CD14-positive monocyte (primary cell): ENCODE measurements at regions not wholly inside any gene's neighbourhood (a gene's known extent, or its start where the extent isn't known, plus 50 kb on each side); places are given as distances from the start of the nearest gene placed in this dataset.

ENCODE experiments used
- DNase-seq, 3 donors: peaks; one replicate each; pipeline ENCODE4 v3.0.0-alpha.2; 2011 to 2022
- H2AFZ ChIP-seq: 2 replicates; pipeline ENCODE4 v1.6.0; 2012; ENCODE audit warnings: mild to moderate bottlenecking, low read depth, low read length, inconsistent platforms; ENCODE audit not compliant: insufficient read depth, poor library complexity, severe bottlenecking
- H3K27ac ChIP-seq, 2 donors: 1 replicate in 1 of 2; 2 replicates in 1 of 2; pipeline ENCODE4 v1.5.1; 2012 to 2013; ENCODE audit warnings: low read length in 2 of 2, control low read depth in 1 of 2, inconsistent platforms in 1 of 2, low read depth in 1 of 2, mild to moderate bottlenecking in 1 of 2
- H3K27me3 ChIP-seq, 2 donors: one replicate each; pipeline versions ENCODE4 v1.6.0 to v1.6.1; 2011 to 2013; ENCODE audit warnings: low read length in 2 of 2; ENCODE audit not compliant: control insufficient read depth in 2 of 2, insufficient read depth in 2 of 2
- H3K36me3 ChIP-seq, 2 donors: replicated peaks in 1 of 2; 1 replicate in 1 of 2; 2 replicates in 1 of 2; pipeline versions ENCODE4 v1.5.1 to v1.6.1; 2012 to 2013; ENCODE audit warnings: low read length in 2 of 2, control low read depth in 1 of 2, inconsistent platforms in 1 of 2, mild to moderate bottlenecking in 1 of 2; ENCODE audit not compliant: insufficient read depth in 2 of 2, control insufficient read depth in 1 of 2
- H3K4me1 ChIP-seq, 2 donors: 1 replicate in 1 of 2; 2 replicates in 1 of 2; pipeline versions ENCODE4 v1.5.1 to v1.6.1; 2012 to 2013; ENCODE audit warnings: low read length in 2 of 2, control low read depth in 1 of 2, inconsistent platforms in 1 of 2, mild to moderate bottlenecking in 1 of 2, moderate library complexity in 1 of 2; ENCODE audit not compliant: insufficient read depth in 2 of 2, control insufficient read depth in 1 of 2
- H3K4me2 ChIP-seq: replicated peaks from 2 replicates; pipeline ENCODE3; 2012; ENCODE audit warnings: low read length, moderate library complexity, mild to moderate bottlenecking; ENCODE audit not compliant: poor library complexity, severe bottlenecking; ENCODE audit errors: extremely low read depth
- H3K4me3 ChIP-seq, 3 experiments: fragments of 200-600 bp in 1 of 3; sonication (generic) in 1 of 3; replicated peaks in 1 of 3; 1 replicate in 2 of 3; 2 replicates in 1 of 3; pipeline ENCODE4 v1.5.1; 2011 to 2013; ENCODE audit warnings: low read length in 3 of 3, mild to moderate bottlenecking in 3 of 3, control low read depth in 2 of 3, low read depth in 2 of 3, inconsistent platforms in 1 of 3, moderate library complexity in 1 of 3
- H3K79me2 ChIP-seq: 2 replicates; pipeline ENCODE4 v1.6.0; 2012; ENCODE audit warnings: mild to moderate bottlenecking, control low read depth, inconsistent platforms, low read length, moderate library complexity; ENCODE audit not compliant: insufficient read depth
- H3K9ac ChIP-seq: 2 replicates; pipeline ENCODE4 v1.6.0; 2017; ENCODE audit warnings: low read length, mild to moderate bottlenecking; ENCODE audit not compliant: insufficient read depth, poor library complexity, severe bottlenecking
- H3K9me3 ChIP-seq, 2 donors: replicated peaks in 1 of 2; 1 replicate in 1 of 2; 2 replicates in 1 of 2; pipeline versions ENCODE4 v1.5.1 to v1.6.1; 2012 to 2013; ENCODE audit warnings: low read length in 2 of 2, control low read depth in 1 of 2; ENCODE audit not compliant: control insufficient read depth in 1 of 2, insufficient read depth in 1 of 2
- H4K20me1 ChIP-seq: 2 replicates; pipeline ENCODE4 v1.6.0; 2012; ENCODE audit warnings: mild to moderate bottlenecking, low read length, control low read depth, moderate library complexity; ENCODE audit not compliant: insufficient read depth
- H3K27ac Mint-ChIP-seq, 7 donors: one replicate each; pipeline ENCODE4 v1.8.0; 2020; ENCODE audit warnings: mild to moderate bottlenecking in 7 of 7, mixed read lengths in 7 of 7, moderate library complexity in 6 of 7, inconsistent platforms in 2 of 7
- H3K27me3 Mint-ChIP-seq, 3 donors: one replicate each; pipeline ENCODE4 v1.8.0; 2021 to 2022; ENCODE audit warnings: low read depth in 3 of 3, mild to moderate bottlenecking in 3 of 3, mixed read lengths in 3 of 3, moderate library complexity in 3 of 3, inconsistent platforms in 1 of 3
- H3K36me3 Mint-ChIP-seq, 2 donors: one replicate each; pipeline ENCODE4 v1.8.0; 2020; ENCODE audit warnings: mixed read lengths in 2 of 2, inconsistent platforms in 1 of 2, mild to moderate bottlenecking in 1 of 2
- H3K4me1 Mint-ChIP-seq: one replicate; pipeline ENCODE4 v1.8.0; 2020; ENCODE audit warnings: mild to moderate bottlenecking, mixed read lengths
- H3K4me3 Mint-ChIP-seq, 2 donors: one replicate each; pipeline ENCODE4 v1.8.0; 2020; ENCODE audit warnings: mild to moderate bottlenecking in 2 of 2, mixed read lengths in 2 of 2, moderate library complexity in 1 of 2
- H3K9me3 Mint-ChIP-seq, 7 donors: one replicate each; pipeline ENCODE4 v1.8.0; 2020 to 2022; ENCODE audit warnings: mixed read lengths in 7 of 7, mild to moderate bottlenecking in 6 of 7, moderate library complexity in 6 of 7, inconsistent platforms in 2 of 7
- WGBS: methylation state at CpG from one replicate; pipeline ENCODE4 v1.1.5; 2013; ENCODE audit warnings: missing lambda C conversion rate; ENCODE audit not compliant: insufficient coverage; 5-methylcytosine and 5-hydroxymethylcytosine counted together
- intact Hi-C, 2 donors: fragments of 100-400 bp; cut with micrococcal nuclease; formaldehyde crosslinking; loops; one replicate each; pipeline versions ENCODE4 v1.15.0 to v1.15.1; 2023
- TF ChIP-seq, protein P1 (sequence below): fragments of 200-600 bp; IDR thresholded peaks from one replicate; pipeline ENCODE4 v1.8.0; 2022; ENCODE audit warnings: antibody characterized with exemption, mild to moderate bottlenecking

GRCh38 chr5:136856648-136857047 lies 491.3 kb upstream of the TRPC7 start:
- H3K27ac ChIP-seq = no peak overlapping the region
- WGBS = 100% methylated on average over 1 of the region's 3 CpGs
- H3K36me3 ChIP-seq = no peaks in the 10 kb centered on the region
- H3K27ac Mint-ChIP-seq = no peak overlapping the region
- no peak overlapping the region for H3K4me3 ChIP-seq
- H3K9me3 ChIP-seq = peaks cover 7 to 16% of the 10 kb centered on the region in 2 donors
- no peaks in the 10 kb centered on the region for H3K27me3 ChIP-seq
- peaks cover 0 to 12% (median 6%) of the 10 kb centered on the region in 7 donors for H3K9me3 Mint-ChIP-seq
- no peak overlapping the region for H3K4me2 ChIP-seq
- no peaks in the 10 kb centered on the region for H3K4me1 ChIP-seq
- TF ChIP-seq, protein P1, sequence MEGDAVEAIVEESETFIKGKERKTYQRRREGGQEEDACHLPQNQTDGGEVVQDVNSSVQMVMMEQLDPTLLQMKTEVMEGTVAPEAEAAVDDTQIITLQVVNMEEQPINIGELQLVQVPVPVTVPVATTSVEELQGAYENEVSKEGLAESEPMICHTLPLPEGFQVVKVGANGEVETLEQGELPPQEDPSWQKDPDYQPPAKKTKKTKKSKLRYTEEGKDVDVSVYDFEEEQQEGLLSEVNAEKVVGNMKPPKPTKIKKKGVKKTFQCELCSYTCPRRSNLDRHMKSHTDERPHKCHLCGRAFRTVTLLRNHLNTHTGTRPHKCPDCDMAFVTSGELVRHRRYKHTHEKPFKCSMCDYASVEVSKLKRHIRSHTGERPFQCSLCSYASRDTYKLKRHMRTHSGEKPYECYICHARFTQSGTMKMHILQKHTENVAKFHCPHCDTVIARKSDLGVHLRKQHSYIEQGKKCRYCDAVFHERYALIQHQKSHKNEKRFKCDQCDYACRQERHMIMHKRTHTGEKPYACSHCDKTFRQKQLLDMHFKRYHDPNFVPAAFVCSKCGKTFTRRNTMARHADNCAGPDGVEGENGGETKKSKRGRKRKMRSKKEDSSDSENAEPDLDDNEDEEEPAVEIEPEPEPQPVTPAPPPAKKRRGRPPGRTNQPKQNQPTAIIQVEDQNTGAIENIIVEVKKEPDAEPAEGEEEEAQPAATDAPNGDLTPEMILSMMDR = no peak
- intact Hi-C loops = no loop called here
- H4K20me1 ChIP-seq = no peaks in the 10 kb centered on the region
- no peaks in the 10 kb centered on the region for H3K27me3 Mint-ChIP-seq
- no peaks in the 10 kb centered on the region for H3K79me2 ChIP-seq
- H3K4me3 Mint-ChIP-seq = no peak overlapping the region
- no peak overlapping the region for H2AFZ ChIP-seq
- no peak for DNase-seq
- H3K36me3 Mint-ChIP-seq = no peaks in the 10 kb centered on the region
- H3K9ac ChIP-seq = no peak overlapping the region
- H3K4me1 Mint-ChIP-seq = no peaks in the 10 kb centered on the region

DNA sequence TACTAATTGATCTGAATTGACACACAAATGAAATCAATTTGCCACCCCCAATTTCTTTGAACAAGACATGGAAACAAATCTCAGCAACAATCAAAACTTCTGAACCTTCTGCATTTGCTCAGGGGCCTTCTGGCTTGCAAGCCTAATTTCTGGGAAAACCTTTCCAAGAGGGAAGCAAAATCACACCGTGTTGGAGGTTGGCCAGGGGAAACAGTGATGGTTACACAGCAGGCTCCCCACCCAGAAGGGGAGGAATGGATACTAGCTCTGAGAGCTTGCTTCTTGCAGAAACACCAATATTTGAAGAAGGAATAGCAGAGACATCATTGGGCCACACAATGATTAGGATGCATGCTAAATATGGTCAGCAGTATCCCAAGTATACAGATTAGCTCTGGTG lies 488.6 kb upstream of the TRPC7 start:
- Histone ChIP-seq H3K9ac (no peak overlapping the region), H3K27me3 (no peaks in the 10 kb centered on the region), H3K4me1 (no peaks in the 10 kb centered on the region), H2AFZ (no peak overlapping the region), H3K9me3 (peaks cover 7 to 16% of the 10 kb centered on the region in 2 donors), H4K20me1 (no peaks in the 10 kb centered on the region), H3K4me2 (no peak overlapping the region), H3K79me2 (no peaks in the 10 kb centered on the region), H3K27ac (no peak overlapping the region), H3K4me3 (no peak overlapping the region), H3K36me3 (no peaks in the 10 kb centered on the region)
- no peaks in the 10 kb centered on the region for H3K36me3 Mint-ChIP-seq
- no peak overlapping the region for H3K4me3 Mint-ChIP-seq
- TF ChIP-seq, protein P1 = no peak
- no peak overlapping the region for H3K27ac Mint-ChIP-seq
- no peaks in the 10 kb centered on the region for H3K4me1 Mint-ChIP-seq
- 60% methylated on average over 1 of the region's 1 CpG for WGBS
- peaks cover 5 to 22% (median 15%) of the 10 kb centered on the region in 7 donors for H3K9me3 Mint-ChIP-seq
- intact Hi-C loops = no loop called here
- no peak for DNase-seq
- no peaks in the 10 kb centered on the region for H3K27me3 Mint-ChIP-seq
